H1 (cell line): ENCODE measurements at regions not wholly inside any gene's neighbourhood (a gene's known extent, or its start where the extent isn't known, plus 50 kb on each side); places are given as distances from the start of the nearest gene placed in this dataset.

Experiments
- ASH2L ChIP-seq: fragments of 200-600, 300-600 bp; sonication (generic); IDR thresholded peaks from one replicate; pipeline ENCODE4 v1.7.1; 2017; ENCODE audit warnings: low read length
- MAFK ChIP-seq: IDR thresholded peaks from 2 replicates; pipeline ENCODE4 v1.6.1; 2012; ENCODE audit warnings: low read depth, mild to moderate bottlenecking, improper control_type of control experiment, low read length
- TF ChIP-seq, protein P1 (sequence below): IDR thresholded peaks from 2 replicates; pipeline ENCODE4 v1.6.1; 2011; ENCODE audit warnings: low read depth, mild to moderate bottlenecking, low read length; ENCODE audit not compliant: insufficient read depth

GRCh38 chr4:182994171-182994570, 77.0 kb upstream of the DCTD start (continued):
- TF ChIP-seq, protein P1, sequence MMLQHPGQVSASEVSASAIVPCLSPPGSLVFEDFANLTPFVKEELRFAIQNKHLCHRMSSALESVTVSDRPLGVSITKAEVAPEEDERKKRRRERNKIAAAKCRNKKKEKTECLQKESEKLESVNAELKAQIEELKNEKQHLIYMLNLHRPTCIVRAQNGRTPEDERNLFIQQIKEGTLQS = no peak
- TF ChIP-seq ASH2L (no peak), MAFK (no peak)
